GM18951 (cell line): ENCODE measurements at regions not wholly inside any gene's neighbourhood (a gene's known extent, or its start where the extent isn't known, plus 50 kb on each side); places are given as distances from the start of the nearest gene placed in this dataset.
"Not testable (repeated sequence)": the region's sequence is repeated elsewhere in the genome, so short reads cannot be mapped to it uniquely, and the experiment has no call there.

ENCODE experiments used
- in situ Hi-C: fragments of 300-500 bp; cut with MboI; formaldehyde crosslinking; loops from one replicate; pipeline ENCODE4 v1.12.0; 2022; ENCODE audit warnings: low sequenced_read_pairs, mixed read lengths, inconsistent platforms; ENCODE audit not compliant: unreplicated experiment

- in situ Hi-C loops: not testable (repeated sequence)
Observed at GRCh38 chr1:121001090-121001726, 111.6 kb downstream of the PPIAL4A start.

- in situ Hi-C loops: not testable (repeated sequence)
Observed at GRCh38 chr1:121003230-121003629, 113.7 kb downstream of the PPIAL4A start.

- in situ Hi-C loops: not testable (repeated sequence)
Observed at GRCh38 chr1:121006826-121007225, 117.3 kb downstream of the PPIAL4A start.

DNA sequence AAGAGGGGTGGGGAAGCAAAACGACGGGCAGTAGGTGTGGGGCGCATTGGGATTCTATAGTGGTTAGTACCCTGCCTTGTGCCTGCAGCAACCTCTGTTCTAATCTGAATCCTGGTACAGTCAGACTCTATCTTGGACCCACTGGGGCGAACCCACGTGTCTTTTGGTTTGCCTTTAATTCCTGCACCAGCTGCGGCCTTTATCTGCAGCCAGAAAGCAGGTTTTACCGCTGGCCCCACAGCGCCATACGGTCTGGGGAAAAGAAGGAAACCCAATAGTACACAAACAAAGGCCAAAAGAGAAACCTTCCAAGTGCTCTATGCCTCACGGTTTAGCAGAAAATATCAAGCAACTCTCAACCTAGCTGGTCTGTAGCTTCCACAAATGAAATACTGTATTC is 118.2 kb downstream of the PPIAL4A start:
- in situ Hi-C loops: not testable (repeated sequence)

GRCh38 chr1:121008512-121009215 is 119.1 kb downstream of the PPIAL4A start:
- in situ Hi-C loops: not testable (repeated sequence)

DNA sequence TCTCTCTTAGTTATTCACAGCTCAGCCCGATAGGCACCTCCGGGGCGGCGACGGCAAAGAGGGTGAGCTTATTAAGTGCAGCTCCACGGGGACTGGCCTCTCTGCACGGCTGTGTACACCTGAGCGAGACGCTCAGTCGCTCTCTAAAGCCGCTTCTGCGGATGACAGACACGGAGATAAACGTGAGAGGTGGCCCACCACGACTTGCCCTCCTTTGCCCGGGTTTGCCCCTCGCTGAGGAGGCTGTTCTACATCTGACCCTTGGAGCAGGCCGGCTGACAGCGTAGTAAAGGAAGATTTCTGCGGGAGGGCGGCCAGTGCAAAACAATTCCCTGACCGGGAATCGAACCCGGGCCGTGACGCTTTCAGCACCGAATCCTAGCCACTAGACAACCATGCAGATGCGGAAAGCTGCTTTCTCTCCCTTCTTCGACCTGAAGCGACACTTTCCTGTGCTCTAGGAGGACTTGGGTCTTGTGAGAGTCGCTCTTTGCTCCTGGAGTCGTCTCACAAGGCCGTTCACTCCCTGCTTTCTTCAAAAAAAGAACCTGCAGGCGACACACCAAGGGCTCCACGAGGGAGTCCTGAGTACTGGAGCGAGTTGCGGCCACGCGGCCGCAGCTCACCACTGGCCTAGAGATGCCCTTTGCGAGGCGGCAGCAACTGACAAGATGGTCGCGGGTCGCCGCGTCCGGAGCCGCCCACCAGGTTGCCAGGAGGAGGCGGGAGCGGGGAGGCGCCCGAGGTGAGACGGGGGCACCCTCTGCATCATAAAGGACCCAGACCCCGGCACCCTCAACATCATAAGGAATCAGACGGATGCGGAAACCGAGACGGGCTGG is 119.9 kb downstream of the PPIAL4A start:
- in situ Hi-C loops: not testable (repeated sequence)

DNA sequence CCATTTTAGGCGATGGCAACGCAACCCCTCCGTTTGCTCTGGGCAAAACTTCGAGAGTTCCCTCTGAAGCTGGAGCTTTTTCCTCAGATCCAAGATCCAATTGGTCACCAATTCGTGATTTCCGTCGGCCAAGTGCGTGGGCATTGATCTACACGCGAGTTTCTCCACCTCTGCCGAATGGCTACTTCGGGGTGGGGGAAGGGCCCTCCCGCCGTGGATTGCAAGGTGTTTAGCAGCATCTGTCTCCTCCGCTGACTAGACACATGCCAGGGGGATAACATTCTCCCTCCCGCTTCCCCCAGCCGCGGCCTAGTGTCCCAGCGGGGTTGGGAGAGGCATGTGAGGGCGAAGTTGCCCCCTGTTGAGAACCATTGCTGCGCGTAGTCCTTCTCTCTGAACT is 120.6 kb downstream of the PPIAL4A start:
- in situ Hi-C loops: not testable (repeated sequence)

DNA sequence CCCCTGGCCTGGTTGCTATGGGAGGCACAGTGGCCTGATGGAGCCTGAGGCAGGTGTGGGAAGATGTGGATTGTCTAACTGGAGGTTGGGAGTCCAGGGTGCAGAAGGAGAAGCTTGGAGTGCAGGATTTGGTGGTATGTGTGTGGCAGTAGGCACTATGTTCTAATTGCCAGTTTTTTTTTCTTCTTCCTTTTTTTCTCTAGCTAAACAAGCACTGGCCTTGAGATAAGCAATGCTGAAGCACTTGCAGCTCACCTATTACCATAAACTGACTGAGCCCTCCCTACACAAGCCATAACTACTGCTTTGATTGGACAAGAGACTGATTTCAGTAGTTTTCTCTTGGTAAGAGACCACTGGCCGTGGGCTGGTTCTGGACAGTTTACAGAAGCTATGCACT is 123.6 kb downstream of the PPIAL4A start:
- in situ Hi-C loops: not testable (repeated sequence)

DNA sequence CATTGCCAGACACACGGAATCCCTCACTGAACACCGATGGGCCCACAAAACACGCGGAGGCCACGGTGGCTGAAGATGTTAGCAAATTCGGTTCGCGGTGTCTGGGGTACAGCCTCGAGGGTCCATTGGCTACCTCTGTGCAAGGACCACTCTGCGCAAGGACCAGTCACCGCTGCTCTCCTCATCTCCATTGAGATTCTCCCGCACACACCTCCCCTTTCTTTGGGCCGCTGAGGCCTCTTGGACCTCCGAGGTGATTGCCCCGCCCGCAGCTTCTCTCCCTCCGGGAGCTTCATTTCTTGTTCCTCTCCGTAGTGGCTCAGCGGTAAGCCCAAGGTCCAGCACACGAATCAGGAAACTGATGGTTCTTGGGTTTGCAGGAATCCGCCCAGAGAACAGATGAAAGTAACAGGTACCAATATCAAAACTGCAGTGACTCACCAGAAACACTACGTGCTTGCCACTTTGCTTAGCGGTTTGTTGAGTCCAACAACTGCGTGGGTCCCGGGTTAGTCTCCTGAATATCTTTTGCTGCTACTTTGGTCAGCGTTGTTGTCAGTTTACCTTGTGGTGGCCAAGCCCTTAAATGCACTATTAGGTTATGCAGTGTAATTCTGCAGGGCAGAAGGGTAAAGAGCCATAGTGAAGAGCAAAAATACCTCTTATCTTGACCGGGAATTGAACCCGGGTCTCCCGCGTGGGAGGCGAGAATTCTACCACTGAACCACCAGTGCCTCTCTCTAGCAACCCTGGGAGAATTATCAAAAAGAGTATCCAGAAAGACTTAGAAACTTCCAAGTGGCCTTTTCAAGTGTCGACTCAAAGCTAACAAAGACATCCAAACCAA is 126.8 kb downstream of the PPIAL4A start:
- in situ Hi-C loops: not testable (repeated sequence)

DNA sequence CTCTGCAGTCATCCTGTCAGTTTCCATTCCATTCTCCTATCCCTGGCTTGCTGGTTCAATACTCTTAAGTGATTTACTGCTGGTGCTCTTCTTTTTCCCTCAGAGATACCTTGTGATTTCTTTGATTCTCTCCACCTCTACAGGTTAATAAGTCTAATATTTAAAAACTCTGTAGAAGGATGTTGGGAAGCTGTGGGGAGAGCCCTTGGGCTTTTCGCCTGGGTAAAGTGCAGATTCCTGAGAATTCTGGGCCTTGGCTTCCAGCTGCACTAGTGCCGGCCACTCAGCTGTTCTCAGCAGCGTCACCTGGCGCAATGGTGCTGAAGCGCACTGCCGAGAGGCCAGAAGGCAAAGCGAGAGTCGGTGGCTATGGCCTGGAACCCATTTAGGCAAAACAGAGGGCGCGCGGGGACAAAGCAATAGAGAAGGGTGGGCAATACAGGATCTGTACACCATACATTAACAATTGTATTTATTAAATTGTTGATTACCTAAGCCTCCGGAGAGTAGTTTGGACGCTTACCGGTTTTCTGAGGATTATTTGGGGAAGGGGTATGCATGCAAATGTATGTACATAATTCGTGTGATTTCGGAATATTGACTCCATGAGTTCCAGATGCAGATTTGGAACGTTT is 130.3 kb downstream of the PPIAL4A start:
- in situ Hi-C loops: not testable (repeated sequence)

- in situ Hi-C loops: not testable (repeated sequence)
Observed at GRCh38 chr1:121020350-121021236, 131.0 kb downstream of the PPIAL4A start.

DNA sequence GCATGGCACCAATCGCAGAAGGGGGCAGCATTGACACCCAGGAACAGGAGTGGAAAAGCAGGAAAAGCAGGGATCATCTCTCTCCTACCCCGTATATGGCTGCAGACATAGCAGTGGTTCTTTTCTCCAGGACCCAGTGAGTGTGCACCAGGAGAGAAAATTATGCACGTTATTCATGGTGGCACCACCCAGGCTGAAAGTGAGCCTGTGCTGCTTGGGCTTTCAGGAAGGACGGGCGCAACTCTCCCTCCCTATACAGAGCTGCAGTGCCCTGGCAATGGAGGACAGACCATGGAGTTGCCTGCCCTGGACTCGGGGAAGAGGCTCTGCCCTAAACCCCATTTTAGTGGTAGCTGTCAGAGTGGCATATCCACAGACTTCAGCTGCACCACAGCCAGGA is 132.1 kb downstream of the PPIAL4A start:
- in situ Hi-C loops: not testable (repeated sequence)

DNA sequence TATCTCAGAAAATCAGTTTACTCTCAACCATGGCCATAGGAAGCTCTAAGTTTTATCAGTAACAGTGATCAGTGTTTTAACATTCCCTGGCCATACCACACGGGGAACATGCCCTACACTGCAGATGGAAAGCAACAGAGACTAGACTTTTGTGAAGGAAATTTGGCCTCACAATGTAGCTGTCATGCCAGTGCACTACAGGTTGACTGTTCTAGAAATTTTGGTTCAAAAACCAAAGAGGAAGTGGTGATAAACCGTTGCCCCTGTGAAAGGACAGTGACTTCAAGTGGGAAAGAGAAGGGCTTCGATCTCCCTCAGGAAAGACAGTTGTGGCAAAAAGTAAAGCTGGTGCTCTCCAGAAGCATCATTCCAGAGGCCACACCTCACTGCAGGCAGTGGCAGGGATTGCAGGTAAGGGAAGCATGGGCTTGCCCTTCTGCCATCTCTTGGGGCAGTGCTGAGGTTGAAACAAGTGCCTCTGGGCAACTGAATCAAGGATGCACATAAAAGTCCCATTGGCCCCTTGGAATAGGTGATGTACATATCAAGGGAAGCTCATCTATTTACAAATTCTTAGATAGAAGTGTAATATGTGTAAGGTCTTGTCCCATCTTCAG is 143.4 kb downstream of the PPIAL4A start:
- in situ Hi-C loops: not testable (repeated sequence)

- in situ Hi-C loops: not testable (repeated sequence)
Observed at GRCh38 chr1:121036792-121037191, 147.2 kb downstream of the PPIAL4A start.

- in situ Hi-C loops: not testable (repeated sequence)
Observed at GRCh38 chr1:121040974-121041373, 143.2 kb downstream of the FAM72B start.

GRCh38 chr1:121041497-121041896 is 142.6 kb downstream of the FAM72B start:
- in situ Hi-C loops: not testable (repeated sequence)

- in situ Hi-C loops: not testable (repeated sequence)
Observed at GRCh38 chr1:121042882-121043281, 141.3 kb downstream of the FAM72B start.

DNA sequence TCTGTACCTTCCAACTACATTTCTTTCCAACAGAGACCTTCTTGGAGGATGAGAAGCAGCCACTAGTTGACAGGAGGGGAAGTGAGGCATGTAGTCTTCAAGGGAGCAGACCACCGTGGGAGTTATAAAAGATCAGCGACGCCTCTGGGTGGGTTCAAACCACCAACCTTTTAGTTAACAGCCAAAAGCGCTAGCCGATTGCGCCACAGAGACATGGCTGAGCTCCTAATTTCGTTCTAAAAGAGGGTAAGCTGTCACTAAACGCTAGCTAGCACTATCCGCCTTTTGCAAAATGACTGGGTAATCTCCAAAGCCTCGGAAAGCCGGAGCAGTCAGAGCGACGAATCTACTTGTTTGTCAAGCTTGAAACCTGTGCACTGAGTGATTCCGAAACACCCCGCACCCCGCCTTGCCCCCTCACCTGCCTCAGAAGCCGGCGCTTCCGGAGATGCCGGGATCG is 135.8 kb downstream of the FAM72B start:
- in situ Hi-C loops: not testable (repeated sequence)
